GM23338 (cell line): ENCODE measurements at regions not wholly inside any gene's neighbourhood (a gene's known extent, or its start where the extent isn't known, plus 50 kb on each side); places are given as distances from the start of the nearest gene placed in this dataset.

Source experiments
- ATAC-seq: fragments of 200-7000 bp; cut with Tn5 transposase; 3 replicates; pipeline ENCODE4 v1.9.1; 2020
- DNase-seq: peaks from one replicate; pipeline ENCODE4 v3.0.0-alpha.2; 2015; ENCODE audit warnings: low spot score
- H2AFZ ChIP-seq: fragments of 200-600 bp; sonication (generic); 2 replicates; pipeline ENCODE4 v1.8.0; 2016; ENCODE audit warnings: antibody characterized with exemption, mild to moderate bottlenecking, moderate library complexity
- H3F3A ChIP-seq: fragments of 200-600 bp; sonication (generic); replicated peaks from 2 replicates; pipeline ENCODE4 v1.8.0; 2017; ENCODE audit warnings: antibody characterized with exemption, mixed run types, low read depth
- H3K27ac ChIP-seq: fragments of 200-600 bp; sonication (generic); 2 replicates; pipeline ENCODE4 v1.6.1; 2016; ENCODE audit warnings: low read depth
- H3K27me3 ChIP-seq: fragments of 200-600 bp; sonication (generic); 2 replicates; pipeline ENCODE4 v1.8.0; 2016; ENCODE audit warnings: mild to moderate bottlenecking, mixed run types, moderate library complexity; ENCODE audit not compliant: insufficient read depth
- H3K36me3 ChIP-seq: fragments of 200-600 bp; sonication (generic); 2 replicates; pipeline ENCODE4 v1.8.0; 2016; ENCODE audit warnings: mild to moderate bottlenecking; ENCODE audit not compliant: insufficient read depth
- H3K4me1 ChIP-seq: fragments of 200-600 bp; sonication (generic); 2 replicates; pipeline ENCODE4 v1.8.0; 2016; ENCODE audit warnings: mild to moderate bottlenecking, moderate library complexity; ENCODE audit not compliant: insufficient read depth
- H3K4me2 ChIP-seq: fragments of 200-600 bp; sonication (generic); 2 replicates; pipeline ENCODE4 v1.7.1; 2017; ENCODE audit warnings: mixed run types
- H3K4me3 ChIP-seq: fragments of 200-600 bp; sonication (generic); 2 replicates; pipeline ENCODE4 v1.6.1; 2016; ENCODE audit warnings: mixed run types
- H3K79me2 ChIP-seq: fragments of 200-600 bp; sonication (generic); replicated peaks from 2 replicates; pipeline ENCODE4 v1.8.0; 2017; ENCODE audit warnings: mild to moderate bottlenecking; ENCODE audit not compliant: insufficient read depth
- H3K9me2 ChIP-seq: fragments of 200-600 bp; sonication (generic); 2 replicates; pipeline ENCODE4 v1.8.0; 2017; ENCODE audit not compliant: insufficient read depth
- H4K20me1 ChIP-seq: fragments of 200-600 bp; sonication (generic); replicated peaks from 2 replicates; pipeline ENCODE4 v1.8.0; 2017; ENCODE audit warnings: mild to moderate bottlenecking; ENCODE audit not compliant: insufficient read depth
- H3K27ac Mint-ChIP-seq: 2 replicates; pipeline ENCODE4 v1.8.0; 2020; ENCODE audit warnings: inconsistent platforms, mild to moderate bottlenecking, moderate library complexity, mixed read lengths
- H3K27me3 Mint-ChIP-seq: 3 replicates; pipeline ENCODE4 v1.8.0; 2022; ENCODE audit warnings: low read depth, mild to moderate bottlenecking, moderate library complexity, mixed read lengths, inconsistent platforms; ENCODE audit not compliant: insufficient read depth, poor library complexity
- H3K36me3 Mint-ChIP-seq: 3 replicates; pipeline ENCODE4 v1.8.0; 2021; ENCODE audit warnings: low read depth, mild to moderate bottlenecking, inconsistent platforms, moderate library complexity, mixed read lengths
- H3K4me1 Mint-ChIP-seq: 3 replicates; pipeline ENCODE4 v1.8.0; 2020; ENCODE audit warnings: mild to moderate bottlenecking, inconsistent platforms, mixed read lengths
- H3K4me3 Mint-ChIP-seq: 3 replicates; pipeline ENCODE4 v1.8.0; 2021; ENCODE audit warnings: moderate library complexity, mild to moderate bottlenecking, inconsistent platforms, mixed read lengths
- H3K9me3 Mint-ChIP-seq: 3 replicates; pipeline ENCODE4 v1.8.0; 2020; ENCODE audit warnings: moderate library complexity, mild to moderate bottlenecking, inconsistent platforms, mixed read lengths
- CREB1 ChIP-seq: fragments of 250-450 bp; sonication (Bioruptor Pico); IDR thresholded peaks from 2 replicates; pipeline ENCODE4 v1.5.0; 2020; ENCODE audit warnings: low read depth, mild to moderate bottlenecking, moderate library complexity
- EZH2 ChIP-seq: fragments of 200-600 bp; sonication (generic); IDR thresholded peaks from one replicate; pipeline ENCODE4 v1.8.0; 2017; ENCODE audit warnings: antibody characterized with exemption, mild to moderate bottlenecking, low read depth; ENCODE audit not compliant: unreplicated experiment
- EZH2phosphoT487 ChIP-seq: fragments of 200-600 bp; sonication (generic); IDR thresholded peaks from one replicate; pipeline ENCODE4 v1.8.1; 2018; ENCODE audit warnings: antibody characterized with exemption; ENCODE audit not compliant: unreplicated experiment
- NANOG ChIP-seq: IDR thresholded peaks from 2 replicates; pipeline ENCODE4 v1.6.1; 2016; ENCODE audit warnings: antibody characterized with exemption, borderline replicate concordance
- ZNF331 ChIP-seq: fragments of 250-450 bp; sonication (Bioruptor Pico); IDR thresholded peaks from 2 replicates; pipeline ENCODE4 v1.5.0; 2020; ENCODE audit warnings: low read depth, mild to moderate bottlenecking, moderate library complexity
- TF ChIP-seq, protein P1 (sequence below): IDR thresholded peaks from one replicate; pipeline ENCODE4 v1.6.1; 2018; ENCODE audit warnings: antibody characterized with exemption; ENCODE audit not compliant: unreplicated experiment
- TF ChIP-seq, protein P2 (sequence below): IDR thresholded peaks from 2 replicates; pipeline ENCODE4 v1.6.1; 2016; ENCODE audit warnings: antibody characterized with exemption
- TF ChIP-seq, protein P3 (sequence below), 2 experiments: fragments of 200-600 bp in 1 of 2; sonication (generic) in 1 of 2; conservative IDR thresholded peaks; 2 replicates each; pipeline versions ENCODE4 v1.5.1 to v1.6.1; 2016 to 2017; ENCODE audit warnings: antibody characterized with exemption in 2 of 2, low read depth in 2 of 2, mild to moderate bottlenecking in 2 of 2, moderate library complexity in 1 of 2

DNA sequence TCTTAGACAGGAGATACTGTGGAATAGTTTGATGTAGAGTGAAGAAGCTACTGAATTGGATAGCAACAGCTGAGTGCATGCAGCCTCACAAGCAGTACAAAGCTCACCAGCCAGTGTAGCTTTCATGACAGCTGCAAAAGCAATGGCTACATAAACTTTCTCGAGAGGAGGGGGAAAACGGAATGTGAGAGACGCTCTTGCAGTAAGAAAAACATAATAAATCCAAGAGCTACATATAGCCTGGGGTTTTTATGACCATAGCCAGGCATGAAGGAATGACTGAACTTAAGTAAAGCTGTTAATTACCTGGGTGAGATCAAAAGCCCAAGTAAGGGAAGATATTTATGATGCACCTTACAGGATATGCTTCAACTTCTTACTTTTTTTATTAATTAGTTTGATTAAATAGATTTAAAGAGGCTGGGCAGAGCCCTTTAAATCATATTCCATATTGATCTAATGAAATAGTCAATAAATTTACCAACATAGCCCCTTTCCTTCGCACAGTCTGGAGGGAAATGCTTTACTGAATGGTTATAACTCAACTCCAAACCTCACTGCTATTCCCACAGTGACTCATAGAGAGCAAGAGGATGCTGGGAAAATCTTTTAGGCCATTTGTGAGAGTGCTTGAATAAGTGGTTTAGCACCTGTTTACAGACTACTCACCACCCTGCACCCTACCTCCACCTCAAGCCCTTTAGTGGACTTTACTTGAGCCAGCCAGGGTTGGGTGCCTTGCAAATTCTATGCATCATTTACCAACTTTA, 407.2 kb upstream of the CLINT1 start:
- TF ChIP-seq, protein P1, sequence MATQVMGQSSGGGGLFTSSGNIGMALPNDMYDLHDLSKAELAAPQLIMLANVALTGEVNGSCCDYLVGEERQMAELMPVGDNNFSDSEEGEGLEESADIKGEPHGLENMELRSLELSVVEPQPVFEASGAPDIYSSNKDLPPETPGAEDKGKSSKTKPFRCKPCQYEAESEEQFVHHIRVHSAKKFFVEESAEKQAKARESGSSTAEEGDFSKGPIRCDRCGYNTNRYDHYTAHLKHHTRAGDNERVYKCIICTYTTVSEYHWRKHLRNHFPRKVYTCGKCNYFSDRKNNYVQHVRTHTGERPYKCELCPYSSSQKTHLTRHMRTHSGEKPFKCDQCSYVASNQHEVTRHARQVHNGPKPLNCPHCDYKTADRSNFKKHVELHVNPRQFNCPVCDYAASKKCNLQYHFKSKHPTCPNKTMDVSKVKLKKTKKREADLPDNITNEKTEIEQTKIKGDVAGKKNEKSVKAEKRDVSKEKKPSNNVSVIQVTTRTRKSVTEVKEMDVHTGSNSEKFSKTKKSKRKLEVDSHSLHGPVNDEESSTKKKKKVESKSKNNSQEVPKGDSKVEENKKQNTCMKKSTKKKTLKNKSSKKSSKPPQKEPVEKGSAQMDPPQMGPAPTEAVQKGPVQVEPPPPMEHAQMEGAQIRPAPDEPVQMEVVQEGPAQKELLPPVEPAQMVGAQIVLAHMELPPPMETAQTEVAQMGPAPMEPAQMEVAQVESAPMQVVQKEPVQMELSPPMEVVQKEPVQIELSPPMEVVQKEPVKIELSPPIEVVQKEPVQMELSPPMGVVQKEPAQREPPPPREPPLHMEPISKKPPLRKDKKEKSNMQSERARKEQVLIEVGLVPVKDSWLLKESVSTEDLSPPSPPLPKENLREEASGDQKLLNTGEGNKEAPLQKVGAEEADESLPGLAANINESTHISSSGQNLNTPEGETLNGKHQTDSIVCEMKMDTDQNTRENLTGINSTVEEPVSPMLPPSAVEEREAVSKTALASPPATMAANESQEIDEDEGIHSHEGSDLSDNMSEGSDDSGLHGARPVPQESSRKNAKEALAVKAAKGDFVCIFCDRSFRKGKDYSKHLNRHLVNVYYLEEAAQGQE: no peak
- TF ChIP-seq, protein P2, sequence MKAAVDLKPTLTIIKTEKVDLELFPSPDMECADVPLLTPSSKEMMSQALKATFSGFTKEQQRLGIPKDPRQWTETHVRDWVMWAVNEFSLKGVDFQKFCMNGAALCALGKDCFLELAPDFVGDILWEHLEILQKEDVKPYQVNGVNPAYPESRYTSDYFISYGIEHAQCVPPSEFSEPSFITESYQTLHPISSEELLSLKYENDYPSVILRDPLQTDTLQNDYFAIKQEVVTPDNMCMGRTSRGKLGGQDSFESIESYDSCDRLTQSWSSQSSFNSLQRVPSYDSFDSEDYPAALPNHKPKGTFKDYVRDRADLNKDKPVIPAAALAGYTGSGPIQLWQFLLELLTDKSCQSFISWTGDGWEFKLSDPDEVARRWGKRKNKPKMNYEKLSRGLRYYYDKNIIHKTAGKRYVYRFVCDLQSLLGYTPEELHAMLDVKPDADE: no peak
- TF ChIP-seq EZH2: no peak
- no peak for TF ChIP-seq ZNF331 (CRISPR knock-in tag)
- TF ChIP-seq EZH2phosphoT487: no peak
- TF ChIP-seq NANOG: no peak
- TF ChIP-seq CREB1 (CRISPR knock-in tag): no peak
- no peak overlapping the region for H3K4me2 ChIP-seq
- no peaks in the 10 kb centered on the region; the same call in 2 of the 3 replicates for H3K36me3 Mint-ChIP-seq
- no peaks in the 10 kb centered on the region for H3K79me2 ChIP-seq
- H3K36me3 ChIP-seq: no peaks in the 10 kb centered on the region
- H3K9me2 ChIP-seq: no peaks in the 10 kb centered on the region
- DNase-seq (no peak), ATAC-seq (no peak)
- H3K4me3 ChIP-seq: no peak overlapping the region
- H3K4me3 Mint-ChIP-seq: no peak overlapping the region
- H3K9me3 Mint-ChIP-seq: peaks cover 17% of the 10 kb centered on the region; the same call in 2 of the 3 replicates
- H2AFZ ChIP-seq: no peak overlapping the region
- H3K27me3 Mint-ChIP-seq: no peaks in the 10 kb centered on the region
- no peaks in the 10 kb centered on the region for H3F3A ChIP-seq
- no peak overlapping the region for H3K27ac Mint-ChIP-seq
- no peaks in the 10 kb centered on the region for H4K20me1 ChIP-seq
- H3K4me1 Mint-ChIP-seq: no peaks in the 10 kb centered on the region
- no peak overlapping the region for H3K27ac ChIP-seq
- H3K4me1 ChIP-seq: no peaks in the 10 kb centered on the region
- H3K27me3 ChIP-seq: no peaks in the 10 kb centered on the region

DNA sequence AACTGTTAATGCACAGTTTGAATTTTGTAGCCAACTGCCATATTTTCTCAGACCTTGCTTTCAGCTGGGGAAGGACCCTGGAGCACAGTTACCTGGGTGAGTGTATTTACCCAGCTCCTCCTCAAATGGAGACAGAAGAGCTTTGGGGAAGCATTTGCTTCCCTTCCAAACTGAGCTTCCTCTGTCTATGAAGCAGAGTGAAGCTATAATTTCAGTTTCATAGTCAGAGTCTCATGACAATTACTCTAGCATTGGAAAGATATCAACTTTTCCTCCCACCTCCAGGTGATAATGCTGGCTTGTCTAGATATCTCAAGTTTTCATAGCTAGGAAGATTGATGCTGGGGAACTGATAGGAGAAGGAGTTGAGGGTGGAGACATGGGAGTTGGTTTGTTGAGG, 406.4 kb upstream of the CLINT1 start:
- H3K9me3 Mint-ChIP-seq: peaks cover 17% of the 10 kb centered on the region; the same call in 2 of the 3 replicates
- Histone ChIP-seq H3F3A (no peaks in the 10 kb centered on the region), H3K27ac (no peak overlapping the region), H3K36me3 (no peaks in the 10 kb centered on the region), H3K9me2 (no peaks in the 10 kb centered on the region), H3K4me2 (no peak overlapping the region), H3K27me3 (no peaks in the 10 kb centered on the region), H3K4me3 (no peak overlapping the region), H3K4me1 (no peaks in the 10 kb centered on the region), H4K20me1 (no peaks in the 10 kb centered on the region), H3K79me2 (no peaks in the 10 kb centered on the region), H2AFZ (no peak overlapping the region)
- no peaks in the 10 kb centered on the region; the same call in 2 of the 3 replicates for H3K36me3 Mint-ChIP-seq
- no peaks in the 10 kb centered on the region for H3K27me3 Mint-ChIP-seq
- no peak for DNase-seq
- no peak overlapping the region for H3K4me3 Mint-ChIP-seq
- ATAC-seq: no peak
- H3K27ac Mint-ChIP-seq: no peak overlapping the region
- no peaks in the 10 kb centered on the region for H3K4me1 Mint-ChIP-seq
- TF ChIP-seq, protein P3, sequence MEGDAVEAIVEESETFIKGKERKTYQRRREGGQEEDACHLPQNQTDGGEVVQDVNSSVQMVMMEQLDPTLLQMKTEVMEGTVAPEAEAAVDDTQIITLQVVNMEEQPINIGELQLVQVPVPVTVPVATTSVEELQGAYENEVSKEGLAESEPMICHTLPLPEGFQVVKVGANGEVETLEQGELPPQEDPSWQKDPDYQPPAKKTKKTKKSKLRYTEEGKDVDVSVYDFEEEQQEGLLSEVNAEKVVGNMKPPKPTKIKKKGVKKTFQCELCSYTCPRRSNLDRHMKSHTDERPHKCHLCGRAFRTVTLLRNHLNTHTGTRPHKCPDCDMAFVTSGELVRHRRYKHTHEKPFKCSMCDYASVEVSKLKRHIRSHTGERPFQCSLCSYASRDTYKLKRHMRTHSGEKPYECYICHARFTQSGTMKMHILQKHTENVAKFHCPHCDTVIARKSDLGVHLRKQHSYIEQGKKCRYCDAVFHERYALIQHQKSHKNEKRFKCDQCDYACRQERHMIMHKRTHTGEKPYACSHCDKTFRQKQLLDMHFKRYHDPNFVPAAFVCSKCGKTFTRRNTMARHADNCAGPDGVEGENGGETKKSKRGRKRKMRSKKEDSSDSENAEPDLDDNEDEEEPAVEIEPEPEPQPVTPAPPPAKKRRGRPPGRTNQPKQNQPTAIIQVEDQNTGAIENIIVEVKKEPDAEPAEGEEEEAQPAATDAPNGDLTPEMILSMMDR (conservative IDR thresholded peaks at IDR 0.05; ENCODE audit: low read depth in 2 of 2): no peak
